ENCODE measurements at regions not wholly inside any gene's neighbourhood (a gene's known extent, or its start where the extent isn't known, plus 50 kb on each side); places are given as distances from the start of the nearest gene placed in this dataset.
A peak's percentile ranks its signal among the peaks of the same experiment; 100 is the strongest.

GRCh38 chr6:169890901-169891300 lies 139.5 kb downstream of the ERMARD start:
- DNase-seq (ENCODE audit: low spot score): no peak

DNA sequence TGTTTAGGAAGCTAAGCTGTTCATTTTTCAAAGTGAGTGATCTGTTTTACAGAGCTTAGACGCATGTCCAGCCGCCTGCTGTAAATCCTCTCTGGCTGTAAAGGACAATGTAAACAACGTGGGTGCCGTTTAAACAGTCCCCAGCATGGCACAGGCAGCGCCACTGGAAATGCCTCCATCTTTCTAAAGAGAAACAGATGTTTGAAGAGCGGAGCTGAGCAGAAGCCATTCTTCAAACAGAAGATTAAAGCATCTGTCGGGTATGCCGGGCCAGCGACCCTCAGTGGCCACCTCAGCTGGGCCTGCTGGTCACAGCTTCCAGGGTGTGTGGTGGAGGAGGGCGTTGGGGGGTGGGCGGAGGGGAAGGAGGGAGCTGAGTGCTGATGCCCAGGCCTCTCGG lies 138.6 kb downstream of the ERMARD start:
- no peak for DNase-seq (ENCODE audit: low spot score)

- DNase-seq (ENCODE audit: low spot score): no peak
Measured at GRCh38 chr6:169887529-169888140, 136.2 kb downstream of the ERMARD start.

- no peak for DNase-seq (ENCODE audit: low spot score)
Measured at GRCh38 chr6:169886631-169887227, 135.3 kb downstream of the ERMARD start.

DNA sequence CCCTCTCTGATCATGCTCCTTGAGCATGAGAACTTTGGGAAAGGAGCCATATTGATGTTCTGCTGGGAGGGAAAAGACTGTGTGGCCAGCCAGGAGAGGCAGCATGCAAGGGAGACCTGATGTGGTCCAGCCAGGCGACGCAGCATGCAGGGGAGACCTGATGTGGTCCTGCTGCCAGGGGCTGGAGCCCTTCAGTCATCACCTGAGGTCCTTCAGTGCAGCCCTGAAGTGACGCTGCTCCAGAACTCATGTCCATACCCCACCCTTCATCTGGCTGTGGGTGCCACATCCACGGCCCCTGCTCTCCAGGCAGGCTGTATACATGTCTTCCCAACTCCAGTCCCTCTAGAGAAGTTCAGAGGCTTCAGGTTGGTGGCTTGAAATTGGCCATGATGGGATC lies 134.4 kb downstream of the ERMARD start:
- DNase-seq (ENCODE audit: low spot score): no peak

DNA sequence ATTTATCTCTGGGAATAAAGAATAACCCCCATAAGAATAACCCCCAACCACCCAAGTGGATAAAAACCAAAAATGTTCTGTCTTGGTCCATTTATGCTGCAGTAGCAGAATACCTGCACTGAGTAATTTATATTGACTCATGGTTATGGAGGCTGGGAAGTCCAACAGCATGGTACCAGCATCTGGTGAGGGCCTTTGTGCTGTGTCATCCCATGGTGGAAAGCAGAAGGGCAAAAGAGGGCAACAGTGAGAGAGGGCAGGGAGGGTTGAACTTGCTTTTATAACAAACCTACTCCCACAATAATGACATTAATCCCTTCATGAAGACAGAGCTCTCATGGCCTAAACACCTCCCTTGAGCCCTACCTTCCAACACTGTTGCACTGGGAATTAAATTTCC lies 133.7 kb downstream of the ERMARD start:
- DNase-seq (ENCODE audit: low spot score): no peak

- no peak for DNase-seq (ENCODE audit: low spot score)
Measured at GRCh38 chr6:169884158-169884557, 132.7 kb downstream of the ERMARD start.

- DNase-seq (ENCODE audit: low spot score): no peak
Measured at GRCh38 chr6:169883316-169883715, 131.9 kb downstream of the ERMARD start.

- no peak for DNase-seq (ENCODE audit: low spot score)
Measured at GRCh38 chr6:169881976-169882375, 130.6 kb downstream of the ERMARD start.

DNA sequence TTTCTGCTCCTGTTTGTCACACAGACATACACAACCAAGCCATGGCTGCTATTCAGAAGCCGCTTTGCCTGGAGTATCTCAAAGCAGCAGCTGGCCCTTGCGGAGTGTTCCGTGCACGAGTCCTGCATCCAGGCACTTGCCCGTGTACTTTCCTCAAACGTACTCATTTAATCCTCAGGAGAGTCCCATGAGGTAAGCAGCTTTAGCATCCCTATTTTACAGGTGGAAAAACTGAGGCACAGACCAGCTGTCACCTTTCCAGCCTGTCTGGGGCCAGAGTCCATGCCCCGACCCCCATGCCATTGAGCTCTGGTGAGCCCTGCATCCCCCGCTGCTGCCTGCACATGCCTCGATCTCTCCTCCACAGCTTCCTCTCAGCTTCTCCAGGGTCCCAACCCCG lies 130.0 kb downstream of the ERMARD start:
- no peak for DNase-seq (ENCODE audit: low spot score)

- DNase-seq (ENCODE audit: low spot score): no peak
Measured at GRCh38 chr6:169880516-169880915, 129.1 kb downstream of the ERMARD start.

DNA sequence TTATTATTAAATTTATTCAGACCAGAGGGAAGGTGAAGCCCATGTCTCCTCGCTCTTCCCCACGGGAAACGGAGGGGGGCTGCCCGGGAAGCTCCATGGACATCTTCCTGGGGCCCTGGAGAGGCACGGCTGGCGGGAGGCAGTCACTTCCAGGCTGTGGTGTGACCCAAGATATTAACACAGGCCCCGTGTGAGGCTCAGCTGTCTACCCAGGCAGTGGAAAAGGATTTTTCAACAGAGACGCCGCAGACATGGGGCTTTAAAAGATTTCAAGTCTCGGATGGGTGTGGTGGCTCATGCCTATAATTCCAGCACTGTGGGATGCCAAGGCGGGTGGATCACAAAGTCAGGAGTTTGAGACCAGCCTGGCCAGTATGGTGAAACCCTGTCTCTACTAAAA lies 117.9 kb downstream of the ERMARD start:
- DNase-seq (ENCODE audit: low spot score): no peak

DNA sequence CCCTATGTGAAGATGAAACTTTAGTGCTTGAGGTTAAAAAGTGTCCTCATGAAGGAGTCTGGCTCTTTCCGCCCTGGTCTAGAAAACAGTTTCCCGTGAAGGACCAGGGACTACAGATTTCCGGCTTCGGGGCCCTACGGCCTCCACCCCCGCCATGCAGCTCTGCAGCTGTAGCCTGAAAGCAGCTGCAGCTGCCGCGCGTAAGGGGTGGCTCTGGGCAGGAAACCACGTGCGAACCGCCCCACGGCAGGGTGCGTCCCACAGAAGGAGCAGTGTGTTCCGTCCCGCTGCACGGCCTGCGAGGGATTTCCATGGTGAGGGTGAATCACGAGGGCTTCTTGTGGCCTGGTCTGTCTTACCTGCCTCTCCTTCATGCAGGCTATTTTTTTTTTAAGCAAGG lies 117.0 kb downstream of the ERMARD start:
- no peak for DNase-seq (ENCODE audit: low spot score)

DNA sequence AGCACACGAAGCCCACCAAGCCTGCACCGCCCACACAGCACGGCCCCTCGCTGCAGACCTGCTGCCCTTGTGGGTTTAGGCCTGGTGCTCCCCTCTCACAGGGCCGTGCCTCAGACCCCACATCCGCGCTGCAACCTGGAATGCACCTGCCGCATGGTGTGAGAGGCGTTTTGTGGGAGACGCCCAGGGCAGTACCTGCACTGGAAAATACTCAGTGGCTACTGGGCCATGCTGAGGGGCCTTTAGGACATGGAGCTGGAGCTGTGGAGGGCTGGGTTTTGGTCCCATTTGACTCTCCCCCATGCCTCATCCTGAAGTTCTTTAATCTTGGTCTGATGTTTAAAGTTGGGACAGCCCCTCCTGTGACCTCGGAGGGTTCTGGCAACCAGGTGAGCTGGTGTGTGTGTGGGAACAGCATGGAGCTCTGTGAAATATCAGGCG lies 116.3 kb downstream of the ERMARD start:
- DNase-seq (ENCODE audit: low spot score): no peak

DNA sequence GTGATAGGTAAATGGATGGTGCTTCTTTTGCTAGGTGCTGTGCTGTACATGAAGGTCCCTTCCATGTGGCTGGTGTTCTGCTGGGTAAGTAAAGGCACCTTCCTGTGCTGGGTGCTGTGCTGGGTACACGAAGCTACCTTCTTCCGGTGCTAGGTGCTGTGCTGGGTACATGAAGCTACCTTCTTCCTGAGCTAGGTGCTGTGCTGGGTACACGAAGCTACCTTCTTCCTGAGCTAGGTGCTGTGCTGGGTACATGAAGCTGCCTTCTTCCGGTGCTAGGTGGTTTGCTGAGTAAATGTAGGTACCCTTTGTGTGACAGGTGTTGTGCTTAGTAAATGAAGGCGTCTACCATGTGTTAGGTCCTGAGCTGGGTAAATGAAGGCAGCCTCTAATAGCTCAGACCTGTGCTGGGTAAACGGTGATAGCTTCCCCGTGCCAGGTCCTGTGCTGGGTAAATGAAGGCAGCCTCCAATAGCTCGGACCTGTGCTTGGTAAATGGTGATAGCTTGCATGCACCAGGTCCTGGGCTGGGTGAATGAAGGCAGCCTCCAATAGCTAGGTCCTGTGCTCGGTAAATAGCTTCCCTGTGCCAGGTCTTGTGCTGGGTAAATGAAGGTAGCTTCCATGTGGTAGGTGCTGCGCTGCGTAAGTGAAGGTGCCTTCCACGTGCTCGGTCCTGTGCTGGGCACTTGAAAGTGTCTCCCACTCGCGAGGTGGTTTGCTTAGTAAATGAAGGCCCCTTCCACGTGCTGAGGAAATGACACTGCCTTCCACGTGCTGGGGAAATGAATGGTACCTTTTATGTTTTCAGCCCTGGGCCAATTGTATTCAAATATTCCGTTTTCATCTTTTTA lies 115.5 kb downstream of the ERMARD start:
- no peak for DNase-seq (ENCODE audit: low spot score)

GRCh38 chr6:169866140-169866534 lies 114.7 kb downstream of the ERMARD start:
- no peak for DNase-seq (ENCODE audit: low spot score)

DNA sequence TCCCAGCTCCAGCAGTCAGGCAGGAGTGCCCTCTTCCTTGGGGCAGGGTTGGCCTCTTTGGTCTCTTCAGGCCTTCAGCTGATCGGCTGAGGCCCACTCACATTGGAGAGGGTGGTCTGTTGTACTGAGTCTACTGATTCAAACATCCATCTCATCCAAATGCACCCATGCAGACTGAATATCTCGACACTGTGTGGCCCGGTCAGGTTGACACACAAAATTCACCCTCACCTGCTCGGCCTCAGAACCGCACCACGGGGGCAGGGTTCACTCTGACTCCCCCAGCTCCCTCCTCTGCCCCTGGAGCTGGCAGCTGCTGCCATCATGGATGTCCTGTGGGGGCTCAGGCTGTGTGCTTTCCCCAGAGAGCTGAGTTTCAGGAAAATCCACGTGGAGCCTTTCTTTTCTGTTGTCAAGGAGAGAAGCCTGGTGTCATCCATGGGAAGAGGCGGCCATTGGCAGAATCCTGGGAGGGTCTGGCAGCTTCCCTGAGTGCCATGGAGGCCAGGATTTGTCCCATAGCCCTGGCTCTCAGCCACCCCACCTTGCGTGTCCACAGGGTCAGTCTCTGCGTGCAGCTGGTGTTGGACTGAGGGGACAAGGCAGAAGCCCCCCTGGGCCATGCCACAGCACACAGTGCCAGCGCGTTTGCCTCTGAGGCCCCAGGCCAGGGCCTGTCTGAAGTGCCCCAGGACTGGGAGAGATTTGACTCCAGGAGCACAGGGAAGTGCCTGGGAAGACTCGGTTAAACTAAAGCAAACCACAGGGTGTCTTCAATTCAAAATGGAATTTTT lies 114.1 kb downstream of the ERMARD start:
- no peak for DNase-seq (ENCODE audit: low spot score)

GRCh38 chr6:169864148-169865020 lies 113.0 kb downstream of the ERMARD start:
- DNase-seq (ENCODE audit: low spot score): peak; percentile 26

GRCh38 chr6:169863710-169864109 lies 112.3 kb downstream of the ERMARD start:
- no peak for DNase-seq (ENCODE audit: low spot score)

DNA sequence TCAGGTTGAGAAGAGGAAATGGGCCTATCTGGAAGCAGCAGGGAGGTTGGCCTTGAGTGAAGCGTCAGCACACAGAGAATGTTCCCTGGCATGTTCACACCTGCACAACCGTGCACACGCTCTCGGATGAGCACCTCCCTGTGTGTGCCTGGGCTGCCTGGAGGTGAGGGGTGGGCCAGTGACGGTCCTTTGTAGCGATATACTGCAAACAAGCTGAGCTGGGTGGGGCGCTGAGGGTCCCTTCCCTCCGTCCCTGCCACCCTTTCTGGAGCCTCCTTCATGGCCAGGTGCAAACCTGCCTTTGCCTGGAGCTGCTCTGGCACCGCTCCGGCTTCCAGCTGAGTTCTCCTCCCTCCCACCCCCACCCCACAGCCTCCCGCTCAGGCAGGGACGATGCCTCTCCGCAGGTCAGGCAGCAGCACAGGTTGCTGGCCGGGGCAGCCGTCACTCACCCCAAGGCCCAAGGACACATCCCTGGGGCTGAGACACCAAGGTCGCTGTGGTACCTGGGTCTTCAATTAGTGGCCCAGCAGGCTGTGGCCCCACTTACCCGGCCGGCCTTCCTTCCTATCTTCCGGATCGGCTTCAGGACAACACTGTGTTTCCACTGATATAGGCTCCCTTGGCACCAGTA lies 111.6 kb downstream of the ERMARD start:
- DNase-seq (ENCODE audit: low spot score): no peak
